Retina (tissue), 1 donor: ENCODE measurements at regions not wholly inside any gene's neighbourhood (a gene's known extent, or its start where the extent isn't known, plus 50 kb on each side); places are given as distances from the start of the nearest gene placed in this dataset.
"Not testable (repeated sequence)": the region's sequence is repeated elsewhere in the genome, so short reads cannot be mapped to it uniquely, and the experiment has no call there.

Experiments
- DNase-seq: peaks from one replicate; pipeline ENCODE4 v3.0.0-alpha.2; 2016

DNA sequence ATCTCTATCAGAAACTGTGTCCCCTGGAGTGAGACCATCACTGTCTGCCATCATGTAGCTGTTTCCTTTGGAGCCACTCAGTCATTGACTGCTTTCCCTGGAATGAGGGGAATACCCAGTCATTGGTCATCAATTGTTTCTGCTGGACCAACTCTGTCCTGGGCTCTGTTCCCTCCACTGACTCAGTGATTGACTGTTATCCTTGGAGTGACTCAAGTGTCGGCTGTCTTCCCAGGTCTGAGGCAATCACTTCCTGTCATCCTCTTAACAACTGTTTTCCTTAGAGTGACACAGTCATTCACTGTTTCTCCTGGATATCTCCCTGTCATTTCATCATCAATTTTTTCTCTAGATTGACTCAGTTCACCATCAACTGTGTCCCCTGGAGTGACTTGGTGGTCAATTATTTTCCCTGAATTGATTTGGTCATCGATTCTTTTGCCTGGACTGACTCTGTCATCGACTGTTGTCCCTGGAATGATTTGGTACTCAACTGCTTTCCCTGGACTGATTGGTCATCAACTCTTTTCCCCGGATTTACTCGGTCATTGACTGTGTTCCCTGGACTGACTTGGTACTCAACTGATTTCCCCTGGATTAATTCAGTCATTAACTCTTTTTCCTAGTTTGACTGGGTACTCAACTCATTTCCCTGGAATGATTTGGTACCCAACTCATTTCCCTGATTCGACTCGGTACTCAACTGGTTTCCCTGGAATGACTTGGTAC is 327.9 kb upstream of the VCX start:
- DNase-seq = no peak

DNA sequence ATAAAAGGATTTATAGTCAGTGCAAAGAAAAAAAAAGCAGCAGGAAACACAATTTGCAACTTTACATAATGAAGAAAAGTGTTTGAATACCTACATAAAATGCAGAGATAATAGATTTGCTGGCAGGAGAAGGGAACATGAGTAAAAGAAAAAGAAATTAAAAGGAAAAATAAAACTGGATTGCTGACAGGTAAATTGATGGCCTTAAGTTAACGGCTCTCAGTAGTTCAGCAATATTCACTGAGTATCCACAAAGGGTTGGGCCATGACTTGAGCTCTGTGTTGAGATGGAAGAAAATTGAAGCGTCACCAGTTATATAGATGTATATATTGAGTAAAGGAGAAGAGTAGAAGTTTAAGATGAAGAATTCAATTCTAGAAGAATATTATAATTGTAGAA is 330.1 kb upstream of the VCX start:
- DNase-seq = no peak

- DNase-seq = no peak
Observed at GRCh38 chrX:7503251-7503650, 339.7 kb upstream of the VCX start.

DNA sequence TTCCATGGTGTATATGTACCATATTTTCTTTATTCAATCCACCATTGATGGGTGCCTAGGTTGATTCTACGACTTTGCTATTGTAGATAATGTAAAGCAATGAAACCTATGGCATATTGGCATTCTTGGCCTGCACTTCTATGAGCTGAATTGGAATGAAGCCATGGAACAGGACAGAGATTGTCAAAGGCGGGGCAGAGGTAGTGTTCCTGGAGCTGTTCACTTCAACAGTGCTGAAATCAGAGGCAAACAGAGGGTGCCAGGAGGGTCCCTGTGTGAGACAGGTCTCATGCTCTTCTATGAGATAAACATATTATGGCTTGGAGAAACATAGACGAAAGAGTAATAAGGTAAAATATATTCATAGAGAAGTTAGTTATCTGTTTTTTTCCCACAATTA is 342.6 kb upstream of the VCX start:
- no peak for DNase-seq

GRCh38 chrX:7486505-7486904 is 338.6 kb upstream of the PUDP start:
- DNase-seq = no peak

- DNase-seq = no peak
Observed at GRCh38 chrX:7485061-7485460, 337.1 kb upstream of the PUDP start.

DNA sequence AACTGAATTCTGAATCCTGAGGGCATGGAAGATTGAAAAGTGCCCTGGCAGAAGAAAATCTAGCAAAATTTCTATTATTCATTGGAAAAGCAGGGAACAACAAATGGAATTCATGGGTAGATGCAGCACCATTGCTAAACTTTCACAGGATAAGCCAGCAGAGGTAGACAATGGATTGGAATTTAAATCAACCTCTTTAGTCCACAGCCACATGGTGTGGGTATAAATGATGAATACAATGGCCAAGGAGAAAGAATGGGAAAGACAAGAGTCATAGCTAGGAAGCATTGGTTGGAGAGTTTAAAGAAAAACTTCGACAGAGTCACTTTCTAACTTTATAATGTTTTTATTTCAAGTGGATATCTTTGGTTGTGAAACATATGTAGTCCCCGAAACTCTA is 332.8 kb upstream of the PUDP start:
- DNase-seq = no peak

- DNase-seq = no peak
Observed at GRCh38 chrX:7462110-7462509, 314.2 kb upstream of the PUDP start.

DNA sequence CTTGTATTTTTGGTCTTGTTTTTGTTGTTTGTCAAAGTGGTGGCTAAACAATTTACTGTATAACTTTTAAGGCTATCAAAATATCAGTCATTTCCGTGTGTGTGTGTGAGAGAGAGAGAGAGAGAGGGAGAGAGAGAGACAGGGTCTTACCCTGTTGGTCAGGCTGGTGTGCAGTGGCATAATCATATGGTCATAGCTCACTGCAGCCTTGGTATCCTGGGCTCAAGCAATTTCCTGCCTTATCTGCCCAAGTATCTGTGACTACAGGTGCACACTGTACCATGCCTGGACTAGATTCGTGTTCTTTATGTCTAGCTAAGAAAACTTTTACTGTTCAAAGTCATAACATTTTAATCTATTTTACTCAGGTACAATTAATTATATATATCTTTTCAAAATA is 313.1 kb upstream of the PUDP start:
- not testable (repeated sequence) for DNase-seq

GRCh38 chrX:7447801-7448499 is 300.0 kb upstream of the PUDP start:
- DNase-seq = no peak

DNA sequence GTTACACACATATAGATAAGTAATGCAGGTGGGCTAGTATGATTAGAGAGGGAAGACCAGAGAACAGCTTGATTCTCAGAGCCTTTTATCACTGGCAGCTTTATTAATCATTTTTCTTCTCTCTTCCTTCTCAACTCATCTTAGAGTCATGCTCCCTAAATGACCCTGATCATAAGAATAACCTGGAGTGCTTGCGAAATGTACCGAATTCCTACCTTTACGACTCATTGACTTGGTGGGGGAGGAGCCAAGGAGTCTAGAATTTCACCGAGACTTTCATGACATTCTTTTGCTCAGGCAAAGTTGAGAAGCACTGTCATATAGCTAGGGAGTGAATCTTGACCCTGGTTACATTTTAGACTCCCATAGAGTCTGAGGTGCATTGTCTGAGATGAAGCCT is 298.9 kb upstream of the PUDP start:
- DNase-seq = no peak

- no peak for DNase-seq
Observed at GRCh38 chrX:7444967-7445366, 297.0 kb upstream of the PUDP start.

DNA sequence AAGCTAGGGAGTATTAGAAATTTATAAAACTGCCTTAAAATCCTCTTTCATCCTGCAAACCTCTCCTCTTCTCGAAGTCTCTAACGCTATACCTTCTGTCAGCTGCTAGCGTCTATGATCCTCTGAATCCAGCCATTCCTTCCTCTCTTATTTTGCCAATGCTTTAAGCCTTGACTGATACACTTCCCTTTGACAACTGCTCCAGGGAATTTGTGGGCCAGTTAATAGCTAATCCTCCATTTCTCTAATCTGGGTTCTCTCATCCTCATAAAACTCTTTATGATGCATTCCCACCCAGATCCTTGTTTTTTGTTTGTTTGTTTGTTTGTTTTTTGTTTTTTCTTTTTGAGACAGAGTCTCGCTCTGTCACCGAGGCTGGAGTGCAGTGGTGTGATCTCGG is 293.6 kb upstream of the PUDP start:
- DNase-seq = no peak

DNA sequence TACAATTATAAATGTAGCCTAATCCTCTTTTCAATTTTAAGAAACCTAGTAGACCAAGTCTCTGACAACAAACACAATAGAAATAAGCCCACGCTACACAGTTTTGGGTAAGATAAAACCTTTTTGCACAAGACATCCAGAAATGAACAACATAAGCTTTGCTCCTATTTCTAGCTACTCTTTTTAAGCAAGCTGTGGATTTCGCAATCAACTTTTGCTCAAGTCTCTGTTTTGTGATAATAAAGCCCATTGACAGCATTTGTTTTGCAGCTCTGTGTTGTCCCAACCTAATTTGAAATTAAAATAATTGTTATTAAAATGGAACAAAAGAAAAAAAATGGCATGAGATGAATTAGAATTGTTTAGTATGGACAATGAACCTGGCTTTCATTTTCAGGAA is 287.9 kb upstream of the PUDP start:
- no peak for DNase-seq

DNA sequence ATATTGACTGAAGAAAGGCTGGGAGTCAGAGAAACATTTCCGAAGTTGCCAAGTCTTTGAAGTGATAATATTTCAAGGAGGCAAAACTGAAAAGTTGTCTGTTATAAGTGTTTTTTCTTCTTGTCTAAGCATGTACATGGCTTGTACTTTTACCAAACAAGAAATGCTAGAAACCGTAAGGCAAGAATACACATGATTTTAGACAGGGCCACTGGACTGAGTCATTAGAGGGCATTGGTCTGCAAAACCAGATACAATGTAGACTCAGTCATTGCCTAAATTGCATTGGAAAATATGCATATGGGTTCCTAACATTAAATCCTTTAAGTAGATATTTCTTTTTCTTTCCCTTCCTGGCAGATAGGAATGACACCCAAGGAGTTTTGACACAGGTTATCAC is 284.9 kb upstream of the PUDP start:
- DNase-seq = no peak

GRCh38 chrX:7420717-7421116 is 272.8 kb upstream of the PUDP start:
- DNase-seq = no peak

GRCh38 chrX:7414753-7415152 is 266.8 kb upstream of the PUDP start:
- DNase-seq = no peak

- no peak for DNase-seq
Observed at GRCh38 chrX:7412840-7413239, 264.9 kb upstream of the PUDP start.

GRCh38 chrX:7409866-7410265 is 261.9 kb upstream of the PUDP start:
- no peak for DNase-seq

GRCh38 chrX:7399373-7399772 is 251.4 kb upstream of the PUDP start:
- DNase-seq = no peak

GRCh38 chrX:7390441-7390840 is 242.5 kb upstream of the PUDP start:
- DNase-seq = no peak

DNA sequence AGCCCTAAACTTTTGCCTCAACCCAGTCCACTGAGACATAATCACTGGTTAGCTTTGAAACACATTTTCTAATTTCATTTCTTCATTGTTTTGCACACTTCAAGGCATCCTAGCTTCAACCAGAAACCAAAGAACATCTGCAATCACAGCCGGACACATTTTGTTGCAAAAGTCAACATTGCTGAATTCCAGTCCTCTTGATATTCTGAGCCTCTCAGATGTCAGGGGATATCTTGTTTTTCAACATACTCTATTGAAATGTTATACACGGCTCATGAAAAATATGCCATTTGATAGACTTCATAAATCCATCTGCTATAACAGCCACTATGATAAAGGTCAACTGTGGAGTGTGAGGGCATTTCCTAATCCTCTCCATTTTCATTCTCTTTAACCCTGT is 241.6 kb upstream of the PUDP start:
- DNase-seq = no peak

GRCh38 chrX:7385131-7385530 is 237.2 kb upstream of the PUDP start:
- DNase-seq = no peak

- no peak for DNase-seq
Observed at GRCh38 chrX:7378406-7378805, 230.5 kb upstream of the PUDP start.
